PFSK-1 (cell line): ENCODE measurements at regions not wholly inside any gene's neighbourhood (a gene's known extent, or its start where the extent isn't known, plus 50 kb on each side); places are given as distances from the start of the nearest gene placed in this dataset.

Experiments
- POLR2AphosphoS5 ChIP-seq: IDR thresholded peaks from 2 replicates; pipeline ENCODE4 v1.6.1; 2012; ENCODE audit warnings: low read depth, mild to moderate bottlenecking, control low read depth, low read length, moderate library complexity
- SIN3A ChIP-seq: IDR thresholded peaks from 2 replicates; pipeline ENCODE4 v1.6.1; 2012; ENCODE audit warnings: mild to moderate bottlenecking, low read length, moderate library complexity, borderline replicate concordance; ENCODE audit not compliant: insufficient read depth
- TF ChIP-seq, protein P1 (sequence below), 2 experiments: IDR thresholded peaks; 2 replicates each; pipeline versions ENCODE4 v1.6.1 to v1.8.0; 2011 to 2012; ENCODE audit warnings: low read depth in 2 of 2, low read length in 2 of 2, control low read depth in 1 of 2, inconsistent platforms in 1 of 2, mild to moderate bottlenecking in 1 of 2, moderate library complexity in 1 of 2; ENCODE audit not compliant: insufficient read depth in 1 of 2

DNA sequence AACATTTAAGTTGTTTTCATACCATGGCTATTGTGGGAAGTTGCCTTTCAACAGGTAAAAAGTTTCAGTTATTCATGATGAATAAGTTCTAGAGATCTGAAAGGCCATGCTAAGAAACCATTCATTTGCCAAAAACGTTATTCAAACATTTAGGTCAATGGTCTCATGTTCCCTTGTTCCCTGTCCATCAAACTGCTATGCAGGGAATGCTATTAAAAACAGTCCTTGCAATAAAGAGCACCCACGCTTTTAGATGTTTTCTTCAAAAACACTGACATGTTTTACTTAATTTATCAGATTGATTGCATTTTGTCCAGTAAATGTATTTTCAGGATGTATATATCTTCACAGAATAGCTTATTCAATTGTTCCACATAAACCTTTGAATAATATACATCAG lies 573.2 kb upstream of the PCDH20 start:
- TF ChIP-seq, protein P1, sequence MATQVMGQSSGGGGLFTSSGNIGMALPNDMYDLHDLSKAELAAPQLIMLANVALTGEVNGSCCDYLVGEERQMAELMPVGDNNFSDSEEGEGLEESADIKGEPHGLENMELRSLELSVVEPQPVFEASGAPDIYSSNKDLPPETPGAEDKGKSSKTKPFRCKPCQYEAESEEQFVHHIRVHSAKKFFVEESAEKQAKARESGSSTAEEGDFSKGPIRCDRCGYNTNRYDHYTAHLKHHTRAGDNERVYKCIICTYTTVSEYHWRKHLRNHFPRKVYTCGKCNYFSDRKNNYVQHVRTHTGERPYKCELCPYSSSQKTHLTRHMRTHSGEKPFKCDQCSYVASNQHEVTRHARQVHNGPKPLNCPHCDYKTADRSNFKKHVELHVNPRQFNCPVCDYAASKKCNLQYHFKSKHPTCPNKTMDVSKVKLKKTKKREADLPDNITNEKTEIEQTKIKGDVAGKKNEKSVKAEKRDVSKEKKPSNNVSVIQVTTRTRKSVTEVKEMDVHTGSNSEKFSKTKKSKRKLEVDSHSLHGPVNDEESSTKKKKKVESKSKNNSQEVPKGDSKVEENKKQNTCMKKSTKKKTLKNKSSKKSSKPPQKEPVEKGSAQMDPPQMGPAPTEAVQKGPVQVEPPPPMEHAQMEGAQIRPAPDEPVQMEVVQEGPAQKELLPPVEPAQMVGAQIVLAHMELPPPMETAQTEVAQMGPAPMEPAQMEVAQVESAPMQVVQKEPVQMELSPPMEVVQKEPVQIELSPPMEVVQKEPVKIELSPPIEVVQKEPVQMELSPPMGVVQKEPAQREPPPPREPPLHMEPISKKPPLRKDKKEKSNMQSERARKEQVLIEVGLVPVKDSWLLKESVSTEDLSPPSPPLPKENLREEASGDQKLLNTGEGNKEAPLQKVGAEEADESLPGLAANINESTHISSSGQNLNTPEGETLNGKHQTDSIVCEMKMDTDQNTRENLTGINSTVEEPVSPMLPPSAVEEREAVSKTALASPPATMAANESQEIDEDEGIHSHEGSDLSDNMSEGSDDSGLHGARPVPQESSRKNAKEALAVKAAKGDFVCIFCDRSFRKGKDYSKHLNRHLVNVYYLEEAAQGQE (IDR thresholded peaks at IDR 0.05; ENCODE audit: insufficient read depth in 1 of 2, low read depth in 2 of 2, low read length in 2 of 2), result no peak
- TF ChIP-seq POLR2AphosphoS5, result no peak
- no peak for TF ChIP-seq SIN3A
